ENCODE measurements at regions not wholly inside any gene's neighbourhood (a gene's known extent, or its start where the extent isn't known, plus 50 kb on each side); places are given as distances from the start of the nearest gene placed in this dataset.
"Not testable (repeated sequence)": the region's sequence is repeated elsewhere in the genome, so short reads cannot be mapped to it uniquely, and the experiment has no call there.

GRCh38 chr4:94152466-94152865, 55.2 kb upstream of the SMARCAD1 start:
- TF ChIP-seq CTCF (IDR thresholded peaks at IDR 0.05; ENCODE audit: low read depth, low read length), result no peak
- H3K4me3 ChIP-seq (ENCODE audit: low read depth, low read length), result no peak overlapping the region

GRCh38 chr4:94155404-94155803, 52.3 kb upstream of the SMARCAD1 start:
- H3K4me3 ChIP-seq (ENCODE audit: low read depth, low read length), result not testable (repeated sequence)

- H3K4me3 ChIP-seq (ENCODE audit: low read depth, low read length), result no peak overlapping the region
- no peak for TF ChIP-seq CTCF (IDR thresholded peaks at IDR 0.05; ENCODE audit: low read depth, low read length)
Measured at GRCh38 chr4:94156826-94157225, 50.8 kb upstream of the SMARCAD1 start.

Data from WI38 (cell line).